Esophagus muscularis mucosa (tissue), 4 donors: ENCODE measurements at regions not wholly inside any gene's neighbourhood (a gene's known extent, or its start where the extent isn't known, plus 50 kb on each side); places are given as distances from the start of the nearest gene placed in this dataset.

Source experiments
- DNase-seq: peaks from one replicate; pipeline ENCODE4 v3.0.0-alpha.2; 2017; ENCODE audit errors: extremely low spot score
- H3K27ac ChIP-seq, 4 donors: fragments of 200-600 bp; sonication (generic); replicated peaks in 1 of 4; 1 replicate in 3 of 4; 2 replicates in 1 of 4; pipeline ENCODE4 v1.5.1; 2016 to 2019; ENCODE audit warnings: mild to moderate bottlenecking in 1 of 4
- H3K27me3 ChIP-seq, 4 donors: fragments of 200-600 bp; sonication (generic); one replicate each; pipeline versions ENCODE4 v1.5.1 to v1.6.0; 2016 to 2019
- H3K36me3 ChIP-seq, 4 donors: fragments of 200-600 bp; sonication (generic); one replicate each; pipeline ENCODE4 v1.5.1; 2016 to 2019
- H3K4me1 ChIP-seq, 4 donors: fragments of 200-600 bp; sonication (generic); one replicate each; pipeline ENCODE4 v1.5.1; 2016 to 2019
- H3K4me3 ChIP-seq, 4 donors: fragments of 200-600 bp; sonication (generic); 1 replicate in 2 of 4; 2 replicates in 2 of 4; pipeline ENCODE4 v1.5.1; 2016 to 2019; ENCODE audit warnings: mild to moderate bottlenecking in 4 of 4, moderate library complexity in 1 of 4
- H3K9me3 ChIP-seq, 4 donors: fragments of 200-600 bp; sonication (generic); 1 replicate in 3 of 4; 2 replicates in 1 of 4; pipeline ENCODE4 v1.5.1; 2016 to 2019
- CTCF ChIP-seq, 3 experiments: fragments of 200-600 bp in 2 of 3; fragments of 450-650 bp in 1 of 3; sonication (generic) in 2 of 3; IDR thresholded peaks; one replicate each; pipeline ENCODE4 v1.5.1; 2017 to 2019; ENCODE audit warnings: antibody characterized with exemption in 3 of 3, mild to moderate bottlenecking in 2 of 3, moderate library complexity in 1 of 3
- EP300 ChIP-seq: sonication (generic); formaldehyde crosslinking; IDR thresholded peaks from one replicate; pipeline ENCODE4 v1.6.1; 2017; ENCODE audit warnings: antibody characterized with exemption
- POLR2A ChIP-seq: fragments of 450-650 bp; IDR thresholded peaks from one replicate; pipeline ENCODE4 v1.6.1; 2017; ENCODE audit warnings: antibody characterized with exemption, moderate library complexity, mild to moderate bottlenecking, low read depth
- POLR2AphosphoS5 ChIP-seq, 2 donors: sonication (generic); formaldehyde crosslinking; IDR thresholded peaks; one replicate each; pipeline ENCODE4 v1.6.1; 2017; ENCODE audit warnings: antibody characterized with exemption in 2 of 2
- WGBS: methylation state at CpG from one replicate; pipeline ENCODE4 v1.1.5; 2018; 5-methylcytosine and 5-hydroxymethylcytosine counted together
- intact Hi-C: fragments of 100-400 bp; cut with DNase I; formaldehyde crosslinking; loops from one replicate; pipeline ENCODE4 v1.15.1; 2023

DNA sequence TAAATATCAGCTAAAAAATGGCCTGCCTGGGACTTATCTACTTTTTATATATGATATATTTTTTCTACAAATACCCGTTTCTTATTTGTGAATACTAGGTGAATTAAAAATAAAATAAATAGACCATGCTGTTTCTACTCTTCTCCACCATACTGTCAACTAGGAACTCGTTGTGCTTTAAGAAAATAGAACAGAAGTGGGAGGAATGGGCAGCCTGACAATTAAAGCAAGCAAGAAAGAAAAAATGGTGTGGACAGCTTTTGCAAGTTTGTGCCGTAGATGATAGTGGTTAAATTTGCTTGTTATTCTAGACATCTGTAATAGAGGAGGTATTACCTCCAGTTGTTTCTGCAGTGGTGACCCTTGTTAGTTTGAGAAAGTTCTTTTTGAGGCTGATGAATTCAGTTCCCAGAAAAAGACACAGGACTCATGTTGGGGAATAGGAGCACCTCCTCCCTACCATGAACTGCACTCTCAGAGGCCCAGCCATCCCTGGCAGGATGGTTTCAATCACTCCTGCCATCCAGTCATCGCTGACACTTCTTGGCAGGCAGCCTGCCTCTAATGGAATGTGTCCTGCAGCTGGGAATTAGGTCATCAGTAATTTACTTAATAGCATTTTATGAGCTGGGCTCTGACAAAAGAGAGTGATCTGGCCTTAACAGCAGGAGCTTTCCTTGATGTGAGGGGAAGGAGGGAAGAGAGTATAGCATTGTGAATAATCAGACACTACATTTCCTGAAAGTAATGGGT is 105.0 kb upstream of the GAP43 start:
- H3K4me3 ChIP-seq = no peak overlapping the region
- no peaks in the 10 kb centered on the region for H3K27me3 ChIP-seq
- intact Hi-C loops = no loop called here
- no peak overlapping the region for H3K27ac ChIP-seq
- DNase-seq = no peak
- no peaks in the 10 kb centered on the region for H3K36me3 ChIP-seq
- TF ChIP-seq POLR2AphosphoS5 (IDR thresholded peaks at IDR 0.05) (peak; percentile 19 to 26), CTCF (IDR thresholded peaks at IDR 0.05) (no peak)
- peaks cover 5 to 15% (median 13%) of the 10 kb centered on the region in 4 donors for H3K4me1 ChIP-seq
- 55% methylated on average over 4 of the region's 4 CpGs for WGBS
- no peaks in the 10 kb centered on the region for H3K9me3 ChIP-seq

DNA sequence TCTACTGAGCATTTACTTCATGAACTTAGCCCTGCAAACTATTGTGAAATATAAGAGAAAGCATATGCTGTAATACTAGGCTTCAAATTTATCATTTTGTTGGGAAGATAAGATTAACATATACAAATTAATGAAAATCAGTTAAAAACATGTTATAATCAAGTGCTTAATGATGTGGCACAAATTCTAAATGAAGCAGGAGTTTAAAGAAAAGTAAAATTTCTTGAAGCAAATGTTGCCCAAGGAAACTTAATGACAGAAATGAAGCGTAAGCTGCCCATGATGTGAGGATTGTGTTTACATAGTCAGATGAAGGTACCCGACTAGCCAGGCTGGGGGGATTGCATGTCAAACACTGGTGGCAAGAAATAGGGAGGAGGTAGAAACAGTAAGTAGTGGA is 103.1 kb upstream of the GAP43 start:
- 74% methylated on average over 2 of the region's 2 CpGs for WGBS
- Histone ChIP-seq H3K27ac (no peak overlapping the region), H3K27me3 (no peaks in the 10 kb centered on the region), H3K9me3 (no peaks in the 10 kb centered on the region), H3K36me3 (no peaks in the 10 kb centered on the region), H3K4me1 (peaks cover 0 to 11% (median 7%) of the 10 kb centered on the region in 4 donors), H3K4me3 (no peak overlapping the region)
- DNase-seq = no peak
- intact Hi-C loops = no loop called here
- TF ChIP-seq POLR2A = no peak
- TF ChIP-seq CTCF (IDR thresholded peaks at IDR 0.05) = no peak
- no peak for TF ChIP-seq POLR2AphosphoS5 (IDR thresholded peaks at IDR 0.05)
- no peak for TF ChIP-seq EP300

- H3K36me3 ChIP-seq = no peaks in the 10 kb centered on the region
- intact Hi-C loops = no loop called here
- no peak overlapping the region for H3K4me3 ChIP-seq
- DNase-seq = no peak
- H3K27me3 ChIP-seq = no peaks in the 10 kb centered on the region
- peaks cover 0 to 11% (median 7%) of the 10 kb centered on the region in 4 donors for H3K4me1 ChIP-seq
- H3K27ac ChIP-seq = no peak overlapping the region
- TF ChIP-seq EP300 (no peak), CTCF (IDR thresholded peaks at IDR 0.05) (no peak), POLR2A (no peak), POLR2AphosphoS5 (IDR thresholded peaks at IDR 0.05) (no peak)
- no peaks in the 10 kb centered on the region for H3K9me3 ChIP-seq
Observed at GRCh38 chr3:115520651-115521245, 102.6 kb upstream of the GAP43 start.

DNA sequence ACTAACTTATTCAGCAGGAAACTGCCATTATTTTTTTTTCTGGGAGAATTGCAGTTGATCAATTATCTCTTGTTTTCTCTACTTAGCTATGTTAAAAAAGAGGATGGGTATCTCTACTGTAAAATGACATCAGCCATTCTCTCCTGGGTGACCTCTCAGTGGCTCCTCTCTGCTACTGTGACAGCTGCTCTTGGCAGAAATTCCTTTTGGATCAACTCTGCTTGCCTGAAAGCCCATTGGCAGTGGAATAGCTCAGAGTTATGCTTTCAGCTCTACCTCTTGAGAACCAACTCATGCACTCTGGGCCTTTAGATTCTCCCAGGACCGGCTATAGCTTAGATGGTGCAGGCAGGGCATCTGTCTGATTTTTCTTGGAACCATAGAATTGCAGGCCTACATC is 99.9 kb upstream of the GAP43 start:
- Histone ChIP-seq H3K36me3 (no peaks in the 10 kb centered on the region), H3K4me3 (no peak overlapping the region), H3K9me3 (no peaks in the 10 kb centered on the region), H3K27me3 (no peaks in the 10 kb centered on the region), H3K4me1 (peaks cover 0 to 5% (median 2%) of the 10 kb centered on the region in 4 donors), H3K27ac (no peak overlapping the region)
- intact Hi-C loops = no loop called here
- DNase-seq = no peak
- 100% methylated on average over 1 of the region's 1 CpG for WGBS
- TF ChIP-seq POLR2AphosphoS5 (IDR thresholded peaks at IDR 0.05) (no peak), CTCF (IDR thresholded peaks at IDR 0.05) (no peak), EP300 (no peak), POLR2A (no peak)

GRCh38 chr3:115524549-115524948 is 98.8 kb upstream of the GAP43 start:
- no peak for TF ChIP-seq EP300
- TF ChIP-seq POLR2A = no peak
- TF ChIP-seq CTCF (IDR thresholded peaks at IDR 0.05) = no peak
- TF ChIP-seq POLR2AphosphoS5 (IDR thresholded peaks at IDR 0.05) = no peak
- H3K27me3 ChIP-seq = no peaks in the 10 kb centered on the region
- H3K27ac ChIP-seq = no peak overlapping the region
- intact Hi-C loops = no loop called here
- no peak overlapping the region for H3K4me3 ChIP-seq
- 46% methylated on average over 2 of the region's 2 CpGs for WGBS
- no peak for DNase-seq
- H3K36me3 ChIP-seq = no peaks in the 10 kb centered on the region
- no peaks in the 10 kb centered on the region for H3K9me3 ChIP-seq
- H3K4me1 ChIP-seq = no peaks in the 10 kb centered on the region
